ACC112 (cell line): ENCODE measurements at regions not wholly inside any gene's neighbourhood (a gene's known extent, or its start where the extent isn't known, plus 50 kb on each side); places are given as distances from the start of the nearest gene placed in this dataset.

Source experiments
- H2AFZ ChIP-seq: fragments of 200-600 bp; sonication (generic); one replicate; pipeline ENCODE4 v1.6.0; 2017; ENCODE audit warnings: antibody characterized with exemption, low read length; ENCODE audit not compliant: unreplicated experiment
- H3K27ac ChIP-seq: fragments of 200-600 bp; sonication (generic); 2 replicates; pipeline ENCODE4 v1.5.1; 2014; ENCODE audit warnings: low read depth, mild to moderate bottlenecking, antibody characterized with exemption, low read length, moderate library complexity
- H3K27me3 ChIP-seq: fragments of 200-600 bp; sonication (generic); 2 replicates; pipeline ENCODE4 v1.6.1; 2014; ENCODE audit warnings: mild to moderate bottlenecking, antibody characterized with exemption, low read length, moderate library complexity, mixed read lengths; ENCODE audit not compliant: insufficient read depth
- H3K36me3 ChIP-seq: fragments of 200-600 bp; sonication (generic); 2 replicates; pipeline ENCODE4 v1.6.1; 2016; ENCODE audit warnings: mild to moderate bottlenecking, antibody characterized with exemption, low read length, moderate library complexity, mixed read lengths; ENCODE audit not compliant: insufficient read depth
- H3K4me1 ChIP-seq: fragments of 200-600 bp; sonication (generic); one replicate; pipeline ENCODE4 v1.6.1; 2016; ENCODE audit warnings: low read length, mixed read lengths; ENCODE audit not compliant: insufficient read depth, unreplicated experiment, control insufficient read depth
- H3K4me3 ChIP-seq: fragments of 200-600 bp; sonication (generic); 2 replicates; pipeline ENCODE4 v1.5.1; 2014; ENCODE audit warnings: mild to moderate bottlenecking, low read depth, low read length
- H3K79me2 ChIP-seq: fragments of 200-600 bp; sonication (generic); one replicate; pipeline ENCODE4 v1.6.0; 2016; ENCODE audit warnings: low read length; ENCODE audit not compliant: control insufficient read depth, unreplicated experiment, insufficient read depth

DNA sequence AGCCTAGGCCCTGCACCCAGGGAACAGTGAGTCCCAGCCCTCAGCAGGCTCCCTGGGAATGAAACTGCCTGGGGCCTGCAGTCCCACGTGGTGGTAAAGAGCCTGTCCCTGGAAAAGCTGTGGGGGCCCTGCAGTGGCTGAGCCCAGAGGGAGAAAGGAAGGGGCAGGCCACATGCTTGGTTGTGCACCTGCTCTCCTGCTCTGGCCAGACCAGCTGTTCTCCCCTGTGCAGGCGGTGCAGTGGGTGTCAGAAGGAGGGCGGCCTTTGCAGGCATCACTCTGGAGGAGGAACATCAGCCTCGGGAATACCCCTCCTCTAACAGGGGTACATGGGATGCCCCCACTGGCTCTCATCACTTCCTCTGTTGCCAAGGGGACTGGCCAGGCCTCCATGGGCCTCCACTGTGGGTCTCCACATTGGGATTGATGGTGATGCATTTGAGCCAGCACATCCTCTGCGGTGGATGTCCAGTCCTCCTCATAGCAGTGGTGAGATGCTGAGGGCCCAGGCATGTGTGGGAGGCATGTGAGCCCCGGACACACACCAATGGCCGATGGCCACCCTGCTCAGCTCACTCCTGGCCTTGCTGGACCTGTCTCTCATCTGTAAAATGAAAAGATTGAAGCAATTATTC is 690.4 kb downstream of the BRD1 start:
- Histone ChIP-seq H3K36me3 (no peaks in the 10 kb centered on the region), H3K27ac (no peak overlapping the region), H3K4me3 (no peak overlapping the region), H3K79me2 (no peaks in the 10 kb centered on the region), H2AFZ (no peak overlapping the region), H3K27me3 (no peaks in the 10 kb centered on the region), H3K4me1 (no peaks in the 10 kb centered on the region)

DNA sequence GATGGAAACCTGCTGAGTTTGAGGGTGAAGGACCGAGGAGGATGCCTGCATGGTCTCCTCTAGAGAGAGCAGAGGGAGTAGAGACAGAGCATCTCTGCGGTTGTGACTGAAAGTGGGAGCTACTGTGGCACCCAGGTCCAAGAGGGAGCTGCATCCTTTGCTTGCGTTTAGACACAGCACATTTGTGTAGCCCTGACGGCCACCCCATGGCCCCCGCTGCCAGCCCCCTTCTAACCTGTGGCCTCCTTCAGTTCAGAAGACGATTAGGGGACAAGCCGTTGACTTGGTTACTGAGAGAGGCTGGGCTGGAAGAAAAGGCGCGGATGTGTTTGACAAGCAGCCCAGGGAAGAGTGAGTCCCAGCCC is 690.9 kb downstream of the BRD1 start:
- H3K4me3 ChIP-seq, result no peak overlapping the region
- H3K36me3 ChIP-seq, result no peaks in the 10 kb centered on the region
- H2AFZ ChIP-seq, result no peak overlapping the region
- no peaks in the 10 kb centered on the region for H3K27me3 ChIP-seq
- H3K27ac ChIP-seq, result no peak overlapping the region
- H3K4me1 ChIP-seq, result no peaks in the 10 kb centered on the region
- H3K79me2 ChIP-seq, result no peaks in the 10 kb centered on the region

DNA sequence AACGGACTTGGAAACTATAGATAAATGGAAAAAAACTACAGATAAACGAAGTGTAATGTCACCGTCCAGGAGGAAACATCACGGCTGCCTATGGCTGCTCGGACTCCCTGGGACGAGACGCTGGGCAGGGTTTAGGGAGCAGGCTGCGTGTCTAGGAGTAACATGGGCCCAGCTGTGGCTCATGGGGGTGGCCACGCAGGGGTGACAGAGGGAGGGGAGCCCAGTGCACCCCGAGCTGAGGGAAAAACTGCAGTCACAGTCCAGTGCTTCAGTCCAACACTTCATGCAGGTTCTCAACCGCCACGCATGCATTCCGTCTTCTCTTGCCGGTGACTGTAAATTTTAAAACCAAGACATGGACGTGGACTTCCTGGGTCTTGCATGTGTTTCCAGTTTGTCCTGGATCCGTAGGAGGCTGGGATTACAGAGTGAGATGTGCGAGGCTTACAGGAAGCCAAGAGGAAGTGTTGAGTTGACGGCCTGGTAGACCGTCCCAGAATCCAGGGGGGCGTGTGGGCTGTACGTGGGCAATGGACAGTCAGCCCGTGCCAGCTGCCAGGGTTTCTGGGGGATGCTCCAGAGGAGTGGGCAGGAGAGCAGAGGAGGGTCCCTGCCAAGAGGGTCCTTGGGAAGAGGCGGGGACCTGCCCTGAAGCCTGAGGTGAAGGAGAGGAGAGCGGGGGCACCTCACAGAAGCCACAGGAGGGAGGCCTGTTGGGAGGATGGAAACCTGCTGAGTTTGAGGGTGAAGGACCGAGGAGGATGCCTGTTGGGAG is 691.4 kb downstream of the BRD1 start:
- Histone ChIP-seq H3K79me2 (no peaks in the 10 kb centered on the region), H2AFZ (no peak overlapping the region), H3K27me3 (no peaks in the 10 kb centered on the region), H3K4me3 (no peak overlapping the region), H3K4me1 (no peaks in the 10 kb centered on the region), H3K27ac (no peak overlapping the region), H3K36me3 (no peaks in the 10 kb centered on the region)

DNA sequence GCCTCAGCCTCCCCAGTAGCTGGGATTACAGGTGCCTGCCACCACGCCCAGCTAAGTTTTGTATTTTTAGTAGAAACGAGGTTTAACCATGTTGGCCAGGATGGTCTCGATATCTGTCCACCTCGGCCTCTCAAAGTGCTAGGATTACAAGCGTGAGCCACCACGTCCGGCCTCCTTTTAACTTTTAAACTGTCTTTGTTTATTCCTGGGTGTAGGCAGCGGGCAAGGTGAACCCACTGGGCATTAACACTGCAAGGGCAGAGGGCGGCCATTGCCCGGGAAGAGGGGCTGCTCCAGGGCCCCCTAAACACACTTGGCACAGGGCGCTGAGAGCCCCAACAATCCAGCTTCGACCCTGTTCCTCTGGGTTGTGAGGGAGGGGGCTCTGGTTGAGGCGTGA is 693.6 kb downstream of the BRD1 start:
- no peak overlapping the region for H3K27ac ChIP-seq
- no peaks in the 10 kb centered on the region for H3K27me3 ChIP-seq
- no peak overlapping the region for H3K4me3 ChIP-seq
- H3K79me2 ChIP-seq, result no peaks in the 10 kb centered on the region
- no peaks in the 10 kb centered on the region for H3K36me3 ChIP-seq
- H2AFZ ChIP-seq, result no peak overlapping the region
- no peaks in the 10 kb centered on the region for H3K4me1 ChIP-seq

DNA sequence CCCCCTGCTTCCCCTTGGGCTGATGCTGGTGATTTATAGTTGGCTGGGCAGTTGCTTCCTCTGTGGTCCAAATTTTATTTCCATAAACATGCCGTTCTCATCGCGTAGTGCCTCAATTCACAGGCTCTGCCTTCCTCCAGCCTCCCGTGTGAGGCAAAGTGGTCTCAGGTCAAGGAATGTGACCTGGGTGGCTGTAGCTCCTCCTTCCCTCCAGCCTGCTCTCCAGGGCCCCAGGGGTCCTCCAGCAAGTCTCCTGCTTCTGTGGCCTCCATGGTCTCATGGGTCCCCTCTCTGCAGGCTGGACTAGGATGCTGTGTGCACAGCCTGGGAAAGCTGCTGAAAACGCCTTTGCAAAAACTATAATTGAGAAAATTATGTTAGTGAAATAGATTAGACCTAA is 694.1 kb downstream of the BRD1 start:
- no peaks in the 10 kb centered on the region for H3K4me1 ChIP-seq
- no peak overlapping the region for H2AFZ ChIP-seq
- no peaks in the 10 kb centered on the region for H3K79me2 ChIP-seq
- H3K36me3 ChIP-seq, result no peaks in the 10 kb centered on the region
- no peak overlapping the region for H3K4me3 ChIP-seq
- H3K27me3 ChIP-seq, result no peaks in the 10 kb centered on the region
- no peak overlapping the region for H3K27ac ChIP-seq

DNA sequence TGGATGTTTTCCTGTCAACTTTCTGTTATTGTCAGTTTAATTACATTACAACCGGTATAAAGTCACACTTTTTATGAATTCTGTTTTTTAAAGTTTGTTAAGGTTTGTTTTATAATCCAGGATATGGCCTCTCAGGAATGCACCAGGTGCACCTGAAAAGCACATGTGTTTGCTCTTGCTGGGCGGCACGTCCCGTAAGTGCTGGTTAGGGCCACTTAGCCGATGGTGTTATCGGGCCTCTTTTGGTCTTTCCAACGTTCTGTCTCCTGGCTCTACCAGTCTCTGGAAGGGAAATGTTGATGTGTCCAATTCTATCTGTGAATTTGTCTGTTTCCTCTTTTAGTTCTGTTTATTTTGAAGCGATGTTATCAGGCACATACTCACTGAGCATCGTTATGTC is 695.7 kb downstream of the BRD1 start:
- Histone ChIP-seq H3K79me2 (no peaks in the 10 kb centered on the region), H3K27ac (no peak overlapping the region), H2AFZ (no peak overlapping the region), H3K4me1 (no peaks in the 10 kb centered on the region), H3K36me3 (no peaks in the 10 kb centered on the region), H3K4me3 (no peak overlapping the region), H3K27me3 (no peaks in the 10 kb centered on the region)

DNA sequence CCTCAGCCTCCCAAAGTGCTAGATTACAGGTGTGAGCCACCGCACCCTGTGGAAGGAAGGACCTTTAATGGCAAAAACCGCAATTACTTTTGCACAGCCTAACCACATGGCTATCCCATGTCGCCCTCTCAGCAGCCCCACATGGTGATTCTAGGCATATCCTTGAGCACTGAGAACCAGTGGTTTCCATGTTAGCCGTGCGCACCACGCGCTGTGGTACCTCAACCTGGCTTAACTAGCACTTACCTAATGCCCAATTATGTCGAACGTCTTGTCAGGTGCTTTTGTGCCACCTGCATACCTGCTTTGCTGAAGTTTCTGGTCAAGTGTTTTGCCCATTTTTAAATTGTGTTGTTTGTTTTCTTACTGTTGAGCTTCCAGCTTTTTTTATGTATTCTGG is 697.9 kb downstream of the BRD1 start:
- H2AFZ ChIP-seq, result no peak overlapping the region
- H3K27me3 ChIP-seq, result no peaks in the 10 kb centered on the region
- no peak overlapping the region for H3K4me3 ChIP-seq
- no peaks in the 10 kb centered on the region for H3K79me2 ChIP-seq
- H3K27ac ChIP-seq, result no peak overlapping the region
- no peaks in the 10 kb centered on the region for H3K36me3 ChIP-seq
- H3K4me1 ChIP-seq, result no peaks in the 10 kb centered on the region

DNA sequence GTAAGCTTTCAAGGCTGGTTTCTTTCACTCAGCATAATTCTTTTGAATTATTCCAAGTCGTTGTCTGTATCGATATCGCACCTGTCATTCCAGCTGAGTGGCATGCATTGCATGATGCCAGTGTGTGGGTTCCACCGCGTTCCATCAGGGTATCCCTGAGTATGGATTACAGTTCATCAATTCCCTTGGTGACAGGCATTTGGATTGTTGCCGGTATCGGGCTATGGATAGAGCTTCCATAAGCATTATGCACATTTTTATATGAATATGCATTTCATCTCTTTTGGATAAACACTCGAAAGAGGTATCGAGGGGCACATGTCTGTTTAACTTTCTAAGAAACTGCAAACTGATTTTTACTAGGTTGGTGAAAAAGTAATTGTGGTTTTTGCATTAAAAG is 698.8 kb downstream of the BRD1 start:
- H3K27me3 ChIP-seq, result no peaks in the 10 kb centered on the region
- H3K27ac ChIP-seq, result no peak overlapping the region
- no peaks in the 10 kb centered on the region for H3K4me1 ChIP-seq
- no peak overlapping the region for H3K4me3 ChIP-seq
- H3K36me3 ChIP-seq, result no peaks in the 10 kb centered on the region
- no peak overlapping the region for H2AFZ ChIP-seq
- no peaks in the 10 kb centered on the region for H3K79me2 ChIP-seq

DNA sequence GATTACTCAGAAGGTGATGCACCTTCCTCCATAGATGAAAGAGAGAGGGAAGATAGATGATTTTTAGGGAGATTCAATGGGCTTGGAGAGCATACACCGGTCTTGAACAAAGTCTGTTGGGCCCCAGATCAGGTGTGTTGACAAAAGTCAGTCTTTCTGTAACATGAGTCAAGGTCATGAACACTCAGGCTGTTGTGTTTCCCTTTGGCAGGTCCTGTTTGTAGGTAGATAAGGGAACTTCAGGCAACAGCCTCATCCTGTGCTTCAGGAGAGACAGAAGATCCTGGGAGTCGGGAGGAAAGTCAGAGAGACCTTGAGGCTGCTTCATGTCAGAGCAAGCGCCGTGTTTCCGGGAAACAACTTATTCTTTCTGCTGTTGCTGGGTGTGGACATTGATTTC is 703.1 kb downstream of the BRD1 start:
- no peaks in the 10 kb centered on the region for H3K79me2 ChIP-seq
- H2AFZ ChIP-seq, result no peak overlapping the region
- no peaks in the 10 kb centered on the region for H3K27me3 ChIP-seq
- H3K4me3 ChIP-seq, result no peak overlapping the region
- no peak overlapping the region for H3K27ac ChIP-seq
- H3K36me3 ChIP-seq, result no peaks in the 10 kb centered on the region
- no peaks in the 10 kb centered on the region for H3K4me1 ChIP-seq

DNA sequence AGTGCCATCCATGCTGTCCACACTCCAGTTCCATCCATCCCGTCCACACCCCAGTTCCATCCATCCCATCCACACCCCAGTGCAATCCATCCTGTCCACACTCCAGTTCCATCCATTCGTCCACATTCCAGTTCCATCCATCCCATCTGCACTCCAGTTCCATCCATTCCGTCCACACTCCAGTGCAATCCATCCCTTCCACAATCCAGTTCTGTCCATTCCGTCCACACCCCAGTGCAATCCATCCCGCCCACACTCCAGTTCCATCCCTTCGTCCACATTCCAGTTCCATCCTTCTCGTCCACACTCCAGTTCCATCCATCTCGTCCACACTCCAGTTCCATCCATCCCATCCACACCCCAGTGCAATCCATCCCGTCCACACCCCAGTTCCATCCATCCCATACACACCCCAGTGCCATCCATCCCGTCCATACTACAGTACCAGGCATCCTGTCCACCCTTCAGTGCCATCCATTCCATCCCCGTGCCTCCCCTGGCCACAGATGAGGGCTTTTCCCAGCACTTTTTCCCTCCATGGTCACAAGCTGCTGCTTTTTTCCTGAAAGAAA is 704.0 kb downstream of the BRD1 start:
- H3K79me2 ChIP-seq, result no peaks in the 10 kb centered on the region

DNA sequence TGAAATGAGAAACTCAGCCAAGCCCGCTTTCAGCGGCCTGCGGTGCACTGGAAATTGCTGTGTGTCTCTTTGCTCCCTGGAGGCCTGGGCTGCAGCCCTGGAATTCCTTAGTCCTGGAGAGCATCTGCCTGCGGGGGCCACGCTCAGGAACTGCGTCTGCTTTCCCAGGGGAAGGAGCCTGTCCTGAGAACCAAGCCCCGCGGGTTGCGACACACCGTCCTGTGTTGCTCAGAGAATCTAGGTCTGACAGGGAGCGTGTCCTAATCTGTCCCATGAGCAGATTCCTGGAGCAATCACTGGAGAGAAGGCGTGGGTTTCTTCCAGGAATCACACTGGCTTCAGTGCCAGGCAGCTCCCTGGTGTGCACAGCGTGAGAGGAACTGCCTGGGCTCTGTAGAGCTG is 708.1 kb downstream of the BRD1 start:
- Histone ChIP-seq H3K27ac (no peak overlapping the region), H3K4me3 (no peak overlapping the region), H3K27me3 (no peaks in the 10 kb centered on the region), H3K79me2 (no peaks in the 10 kb centered on the region), H3K36me3 (no peaks in the 10 kb centered on the region), H3K4me1 (no peaks in the 10 kb centered on the region), H2AFZ (no peak overlapping the region)

More for the DNA sequence above, 704.0 kb downstream of the BRD1 start:
- H2AFZ ChIP-seq, result no peak overlapping the region
- no peaks in the 10 kb centered on the region for H3K4me1 ChIP-seq
- H3K27ac ChIP-seq, result no peak overlapping the region
- H3K36me3 ChIP-seq, result no peaks in the 10 kb centered on the region
- no peak overlapping the region for H3K4me3 ChIP-seq
- H3K27me3 ChIP-seq, result no peaks in the 10 kb centered on the region
